Effector CD4-positive, alpha-beta T cell (primary cell): ENCODE measurements at regions not wholly inside any gene's neighbourhood (a gene's known extent, or its start where the extent isn't known, plus 50 kb on each side); places are given as distances from the start of the nearest gene placed in this dataset.

Source experiments
- DNase-seq: peaks from one replicate; pipeline ENCODE4 v3.0.0-alpha.2; 2020

- no peak for DNase-seq
Observed at GRCh38 chr17:33651686-33652085, 358.6 kb upstream of the ASIC2 start.

- no peak for DNase-seq
Observed at GRCh38 chr17:33652731-33653398, 359.8 kb upstream of the ASIC2 start.

GRCh38 chr17:33653399-33653788 is 360.3 kb upstream of the ASIC2 start:
- no peak for DNase-seq

- DNase-seq: no peak
Observed at GRCh38 chr17:33657181-33657580, 364.1 kb upstream of the ASIC2 start.

GRCh38 chr17:33661975-33662374 is 368.9 kb upstream of the ASIC2 start:
- DNase-seq: no peak

GRCh38 chr17:33664116-33664840 is 371.2 kb upstream of the ASIC2 start:
- DNase-seq: no peak

GRCh38 chr17:33667052-33667509 is 374.0 kb upstream of the ASIC2 start:
- no peak for DNase-seq

- no peak for DNase-seq
Observed at GRCh38 chr17:33667671-33668070, 374.6 kb upstream of the ASIC2 start.

GRCh38 chr17:33668516-33668915 is 375.4 kb upstream of the ASIC2 start:
- no peak for DNase-seq

- DNase-seq: no peak
Observed at GRCh38 chr17:33671491-33671890, 378.4 kb upstream of the ASIC2 start.

- DNase-seq: no peak
Observed at GRCh38 chr17:33674685-33675084, 381.6 kb upstream of the ASIC2 start.

- DNase-seq: no peak
Observed at GRCh38 chr17:33676444-33676843, 383.3 kb upstream of the ASIC2 start.

- DNase-seq: no peak
Observed at GRCh38 chr17:33679595-33679994, 386.5 kb upstream of the ASIC2 start.

GRCh38 chr17:33680472-33680871 is 387.4 kb upstream of the ASIC2 start:
- DNase-seq: no peak

GRCh38 chr17:33682599-33682998 is 389.5 kb upstream of the ASIC2 start:
- DNase-seq: no peak

- no peak for DNase-seq
Observed at GRCh38 chr17:33684735-33685134, 391.6 kb upstream of the ASIC2 start.

GRCh38 chr17:33686171-33686570 is 393.1 kb upstream of the ASIC2 start:
- DNase-seq: no peak

- no peak for DNase-seq
Observed at GRCh38 chr17:33687831-33688230, 394.7 kb upstream of the ASIC2 start.

- no peak for DNase-seq
Observed at GRCh38 chr17:33688771-33689170, 395.7 kb upstream of the ASIC2 start.

GRCh38 chr17:33689725-33690124 is 396.6 kb upstream of the ASIC2 start:
- no peak for DNase-seq

- no peak for DNase-seq
Observed at GRCh38 chr17:33695431-33695830, 402.3 kb upstream of the ASIC2 start.

GRCh38 chr17:33696102-33696501 is 403.0 kb upstream of the ASIC2 start:
- DNase-seq: no peak

- DNase-seq: no peak
Observed at GRCh38 chr17:33697557-33697956, 404.5 kb upstream of the ASIC2 start.

- no peak for DNase-seq
Observed at GRCh38 chr17:33701910-33702309, 408.8 kb upstream of the ASIC2 start.

- DNase-seq: no peak
Observed at GRCh38 chr17:33704856-33705255, 411.8 kb upstream of the ASIC2 start.
